ENCODE measurements at regions not wholly inside any gene's neighbourhood (a gene's known extent, or its start where the extent isn't known, plus 50 kb on each side); places are given as distances from the start of the nearest gene placed in this dataset.

DNA sequence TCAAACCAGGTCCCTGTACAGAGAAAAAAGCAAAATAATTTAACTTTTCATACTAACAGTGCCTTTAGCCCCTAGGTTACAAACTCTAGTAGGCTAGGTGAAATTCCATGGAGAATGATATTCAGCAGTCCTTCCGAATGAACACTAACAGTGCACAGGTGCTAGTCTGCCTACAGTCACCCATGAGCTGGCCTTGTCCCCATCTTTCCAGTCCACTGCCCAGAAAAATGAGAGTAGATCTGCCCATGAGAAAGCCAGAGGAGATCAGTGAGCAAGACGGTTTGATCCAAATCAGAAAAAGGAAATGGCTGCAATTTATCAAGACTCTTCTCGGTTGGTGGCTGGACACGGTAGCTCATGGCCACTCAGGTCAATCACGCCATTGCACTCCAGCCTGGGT is 524.9 kb downstream of the FGF9 start:
- H3K4me3 ChIP-seq (ENCODE audit: low read depth, low read length), result no peak overlapping the region
- TF ChIP-seq, protein P1, sequence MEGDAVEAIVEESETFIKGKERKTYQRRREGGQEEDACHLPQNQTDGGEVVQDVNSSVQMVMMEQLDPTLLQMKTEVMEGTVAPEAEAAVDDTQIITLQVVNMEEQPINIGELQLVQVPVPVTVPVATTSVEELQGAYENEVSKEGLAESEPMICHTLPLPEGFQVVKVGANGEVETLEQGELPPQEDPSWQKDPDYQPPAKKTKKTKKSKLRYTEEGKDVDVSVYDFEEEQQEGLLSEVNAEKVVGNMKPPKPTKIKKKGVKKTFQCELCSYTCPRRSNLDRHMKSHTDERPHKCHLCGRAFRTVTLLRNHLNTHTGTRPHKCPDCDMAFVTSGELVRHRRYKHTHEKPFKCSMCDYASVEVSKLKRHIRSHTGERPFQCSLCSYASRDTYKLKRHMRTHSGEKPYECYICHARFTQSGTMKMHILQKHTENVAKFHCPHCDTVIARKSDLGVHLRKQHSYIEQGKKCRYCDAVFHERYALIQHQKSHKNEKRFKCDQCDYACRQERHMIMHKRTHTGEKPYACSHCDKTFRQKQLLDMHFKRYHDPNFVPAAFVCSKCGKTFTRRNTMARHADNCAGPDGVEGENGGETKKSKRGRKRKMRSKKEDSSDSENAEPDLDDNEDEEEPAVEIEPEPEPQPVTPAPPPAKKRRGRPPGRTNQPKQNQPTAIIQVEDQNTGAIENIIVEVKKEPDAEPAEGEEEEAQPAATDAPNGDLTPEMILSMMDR (IDR thresholded peaks at IDR 0.05; ENCODE audit: control insufficient read depth, extremely low read depth, insufficient read depth), result no peak
- DNase-seq (ENCODE audit: low read depth), result no peak

DNA sequence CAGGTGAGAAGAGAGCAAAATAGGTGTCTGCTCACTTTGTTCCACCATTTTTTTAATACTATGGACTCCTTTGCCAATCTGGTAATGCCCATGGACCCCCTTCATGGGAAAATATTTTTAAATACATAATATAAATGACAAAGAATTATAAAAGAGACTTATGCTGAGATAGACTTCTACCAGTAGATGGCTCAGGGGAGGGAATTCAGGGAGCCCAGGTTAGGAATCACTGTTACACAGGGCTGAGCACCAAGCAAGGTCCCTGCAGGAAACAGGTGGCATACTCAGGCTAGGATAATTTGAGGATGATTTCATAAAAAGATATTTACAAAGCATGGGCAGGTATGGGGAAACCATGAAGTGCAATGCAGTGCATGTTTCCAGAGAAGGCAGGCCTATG is 525.9 kb downstream of the FGF9 start:
- no peak for DNase-seq (ENCODE audit: low read depth)
- no peak overlapping the region for H3K4me3 ChIP-seq (ENCODE audit: low read depth, low read length)
- TF ChIP-seq, protein P1 (IDR thresholded peaks at IDR 0.05; ENCODE audit: control insufficient read depth, extremely low read depth, insufficient read depth), result no peak

DNA sequence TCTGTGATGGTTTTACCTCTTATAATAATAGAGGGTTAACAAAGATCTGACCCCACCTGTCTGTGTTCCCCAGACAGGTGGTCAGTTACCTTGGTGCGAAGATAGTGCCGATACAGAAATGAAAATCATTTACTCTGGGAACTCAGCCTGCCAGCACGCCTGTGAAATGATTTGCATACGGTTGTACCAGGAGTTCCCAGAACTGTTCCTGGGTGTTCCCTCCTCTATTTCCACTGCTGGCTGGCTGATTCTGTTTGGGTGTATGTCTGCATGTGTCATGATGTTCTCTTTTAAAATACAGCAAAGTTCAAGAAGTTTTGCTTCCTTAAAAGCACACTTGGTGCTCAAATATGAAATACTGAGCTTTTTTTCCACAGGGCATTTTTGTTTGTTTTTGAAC is 527.1 kb downstream of the FGF9 start:
- TF ChIP-seq, protein P1 (IDR thresholded peaks at IDR 0.05; ENCODE audit: control insufficient read depth, extremely low read depth, insufficient read depth), result no peak
- no peak for DNase-seq (ENCODE audit: low read depth)
- H3K4me3 ChIP-seq (ENCODE audit: low read depth, low read length), result no peak overlapping the region

DNA sequence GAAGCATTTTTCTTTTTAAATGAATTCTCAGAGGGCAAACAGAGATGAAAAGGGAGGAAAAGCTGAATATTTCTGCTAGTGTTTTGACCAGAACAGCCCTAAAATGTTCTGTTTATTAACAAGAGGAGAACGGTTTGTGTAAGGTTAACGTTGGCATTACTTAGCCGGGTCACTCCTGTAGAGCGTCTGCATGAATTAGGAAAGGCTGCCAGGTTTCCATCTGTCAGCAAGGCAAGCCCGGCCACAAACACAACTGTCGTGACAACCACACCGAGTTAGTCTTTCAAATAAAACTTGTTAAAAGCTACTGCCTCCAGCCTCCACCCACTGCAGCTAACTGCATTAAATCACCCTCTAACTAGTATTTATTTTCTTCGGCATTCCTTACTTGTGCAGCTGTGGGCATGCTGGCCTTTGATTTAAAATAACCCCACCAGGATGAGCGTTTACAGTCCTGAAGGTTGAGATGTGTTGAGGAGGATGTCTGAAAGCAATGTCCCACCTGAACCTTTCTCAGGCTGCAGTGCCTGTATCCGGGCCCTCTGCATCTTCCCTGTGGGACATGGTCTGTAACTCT is 527.9 kb downstream of the FGF9 start:
- no peak overlapping the region for H3K4me3 ChIP-seq (ENCODE audit: low read depth, low read length)
- no peak for DNase-seq (ENCODE audit: low read depth)
- TF ChIP-seq, protein P1 (IDR thresholded peaks at IDR 0.05; ENCODE audit: control insufficient read depth, extremely low read depth, insufficient read depth), result no peak

DNA sequence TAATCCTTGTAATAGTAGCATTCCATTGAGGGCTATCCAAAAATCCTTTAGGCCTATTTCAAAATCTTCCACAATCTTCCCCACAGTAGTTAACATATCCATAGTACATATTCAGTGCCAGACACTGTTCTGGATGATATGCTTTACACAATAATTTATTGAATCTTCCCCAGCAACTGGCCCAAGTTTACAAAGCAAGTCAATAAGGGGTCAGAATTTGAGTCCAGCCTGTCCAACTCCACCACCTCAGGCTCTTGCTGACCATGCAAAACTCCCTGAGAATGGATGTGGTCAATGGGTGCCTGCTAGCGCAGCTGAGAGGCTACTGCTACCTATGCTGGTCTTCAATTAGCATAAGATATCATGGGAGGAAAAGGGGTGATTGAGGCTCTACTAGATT is 529.6 kb downstream of the FGF9 start:
- TF ChIP-seq, protein P1 (IDR thresholded peaks at IDR 0.05; ENCODE audit: control insufficient read depth, extremely low read depth, insufficient read depth), result no peak
- DNase-seq (ENCODE audit: low read depth), result no peak
- no peak overlapping the region for H3K4me3 ChIP-seq (ENCODE audit: low read depth, low read length)

DNA sequence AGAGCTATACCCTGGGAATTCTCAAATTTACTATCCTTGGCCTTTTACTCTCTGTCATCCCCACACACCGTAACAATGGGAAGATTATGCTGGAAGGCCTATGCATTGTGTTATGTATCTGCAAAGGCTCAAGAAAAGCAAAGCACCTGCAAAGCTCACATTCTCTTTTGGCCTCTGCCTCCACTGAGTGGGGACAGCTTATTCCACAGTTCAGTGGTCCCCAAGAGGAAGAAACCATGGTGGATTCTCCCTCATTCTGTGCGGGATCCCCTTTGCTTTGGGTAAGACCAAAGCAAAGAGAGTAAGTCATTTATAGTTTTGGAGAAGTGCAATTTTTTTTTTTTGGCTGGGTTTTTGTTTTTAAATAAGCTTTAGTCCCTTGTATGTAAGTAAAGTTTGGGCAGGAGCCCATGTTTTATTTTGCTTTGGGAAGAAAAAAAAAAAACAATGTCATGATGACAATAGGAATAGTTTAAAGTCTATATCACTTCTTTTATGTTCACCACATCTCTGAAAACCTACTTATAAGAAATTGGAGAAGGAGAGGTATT is 530.6 kb downstream of the FGF9 start:
- no peak for DNase-seq (ENCODE audit: low read depth)
- TF ChIP-seq, protein P1 (IDR thresholded peaks at IDR 0.05; ENCODE audit: control insufficient read depth, extremely low read depth, insufficient read depth), result no peak
- no peak overlapping the region for H3K4me3 ChIP-seq (ENCODE audit: low read depth, low read length)
